ENCODE measurements at regions not wholly inside any gene's neighbourhood (a gene's known extent, or its start where the extent isn't known, plus 50 kb on each side); places are given as distances from the start of the nearest gene placed in this dataset.

DNA sequence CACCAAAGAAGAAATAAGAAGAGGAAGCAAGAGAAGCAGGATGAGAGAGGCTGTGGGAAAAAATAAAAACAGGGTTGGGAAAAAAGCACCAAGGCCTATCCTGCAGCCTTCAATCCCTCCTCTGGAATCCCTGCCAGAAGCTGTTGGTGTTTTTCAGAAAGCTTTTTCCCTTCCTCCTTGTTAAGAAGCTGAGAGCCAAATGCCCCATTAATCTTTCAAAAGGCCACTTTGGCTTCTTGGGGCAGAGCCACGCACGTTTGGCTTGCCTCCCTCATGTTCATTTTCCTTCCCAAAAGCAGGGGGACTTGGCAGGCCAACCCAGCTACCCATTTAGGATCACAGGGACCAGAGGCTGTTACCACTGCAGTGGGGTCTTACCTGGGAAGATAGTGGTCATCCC is 365.3 kb downstream of the NUAK1 start:
- H4K91ac ChIP-seq (ENCODE audit: low read length), result no peak overlapping the region
- no peak overlapping the region for H3K18ac ChIP-seq (ENCODE audit: low read depth in 1 of 2, low read length in 2 of 2)
- H3K27ac ChIP-seq (ENCODE audit: low read length, poor library complexity, severe bottlenecking), result no peak overlapping the region
- no peak overlapping the region for H2BK12ac ChIP-seq (ENCODE audit: low read length in 2 of 2)
- H3K14ac ChIP-seq (ENCODE audit: low read length in 2 of 2), result no peak overlapping the region
- H3K4me1 ChIP-seq (ENCODE audit: control insufficient read depth, insufficient read depth, low read depth, low read length), result peaks cover 3% of the 10 kb centered on the region
- no peak overlapping the region for H2AK5ac ChIP-seq (ENCODE audit: low read length, severe bottlenecking)
- H2BK5ac ChIP-seq (ENCODE audit: low read depth, low read length, poor library complexity, severe bottlenecking), result no peak overlapping the region
- H3K4me2 ChIP-seq (ENCODE audit: low read length, poor library complexity, severe bottlenecking), result no peak overlapping the region
- no peak overlapping the region for H2BK15ac ChIP-seq (ENCODE audit: low read depth, poor library complexity, severe bottlenecking)
- no peak overlapping the region for H2AFZ ChIP-seq (ENCODE audit: low read depth, low read length)
- H3K36me3 ChIP-seq (ENCODE audit: control insufficient read depth in 1 of 2, insufficient read depth in 2 of 2, low read depth in 1 of 2, low read length in 2 of 2), result no peaks in the 10 kb centered on the region
- no peaks in the 10 kb centered on the region for H3K9me3 ChIP-seq (ENCODE audit: control insufficient read depth, low read length)
- peak; percentile 4 for DNase-seq
- H3K4me3 ChIP-seq (ENCODE audit: insufficient read depth in 1 of 2, low read depth in 1 of 2, low read length in 2 of 2), result no peak overlapping the region
- no peak overlapping the region for H4K8ac ChIP-seq (ENCODE audit: low read length)
- WGBS, result 61% methylated on average over 2 of the region's 2 CpGs
- no peaks in the 10 kb centered on the region for H3K79me1 ChIP-seq (replicated peaks; ENCODE audit: low read length, poor library complexity, severe bottlenecking)
- H3K23ac ChIP-seq (ENCODE audit: low read length in 2 of 2), result no peak overlapping the region
- no peak overlapping the region for H3K9ac ChIP-seq (ENCODE audit: low read length)
- no peak overlapping the region for H3K4ac ChIP-seq (ENCODE audit: low read depth in 1 of 2, low read length in 2 of 2)
- H3K27me3 ChIP-seq (ENCODE audit: control insufficient read depth in 1 of 2, insufficient read depth in 1 of 2, low read length in 2 of 2), result peaks cover 0 to 6% of the 10 kb centered on the region in 2 experiments
- no peak overlapping the region for H2BK120ac ChIP-seq (ENCODE audit: low read depth, low read length)

DNA sequence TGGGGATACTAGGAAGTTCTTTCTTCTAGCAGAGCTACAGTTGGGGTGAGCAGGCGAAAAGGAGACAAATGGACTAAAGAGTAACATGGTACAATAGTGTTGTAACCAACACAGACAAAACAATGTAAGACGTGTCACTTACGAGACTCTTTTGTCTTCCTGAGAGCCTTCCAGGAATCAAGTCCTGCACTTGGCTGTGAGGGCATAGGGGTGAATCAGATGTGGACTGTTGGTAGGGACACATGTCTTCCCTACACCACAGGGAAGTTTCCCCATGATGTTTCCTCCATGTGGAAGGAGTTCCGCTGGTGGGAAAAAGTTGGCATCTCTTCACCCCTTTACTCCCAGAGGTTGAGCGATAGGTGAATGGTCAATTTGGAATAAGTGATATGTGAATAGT is 364.7 kb downstream of the NUAK1 start:
- H3K79me1 ChIP-seq (replicated peaks; ENCODE audit: low read length, poor library complexity, severe bottlenecking), result no peaks in the 10 kb centered on the region
- no peaks in the 10 kb centered on the region for H3K9me3 ChIP-seq (ENCODE audit: control insufficient read depth, low read length)
- H2AFZ ChIP-seq (ENCODE audit: low read depth, low read length), result no peak overlapping the region
- H3K9ac ChIP-seq (ENCODE audit: low read length), result no peak overlapping the region
- no peak overlapping the region for H2BK5ac ChIP-seq (ENCODE audit: low read depth, low read length, poor library complexity, severe bottlenecking)
- no peak overlapping the region for H3K27ac ChIP-seq (ENCODE audit: low read length, poor library complexity, severe bottlenecking)
- WGBS, result 93% methylated on average over 3 of the region's 5 CpGs
- H3K27me3 ChIP-seq (ENCODE audit: control insufficient read depth in 1 of 2, insufficient read depth in 1 of 2, low read length in 2 of 2), result peaks cover 0 to 6% of the 10 kb centered on the region in 2 experiments
- no peak for DNase-seq
- no peak overlapping the region for H2BK15ac ChIP-seq (ENCODE audit: low read depth, poor library complexity, severe bottlenecking)
- H3K18ac ChIP-seq (ENCODE audit: low read depth in 1 of 2, low read length in 2 of 2), result no peak overlapping the region
- no peaks in the 10 kb centered on the region for H3K36me3 ChIP-seq (ENCODE audit: control insufficient read depth in 1 of 2, insufficient read depth in 2 of 2, low read depth in 1 of 2, low read length in 2 of 2)
- no peak overlapping the region for H3K4ac ChIP-seq (ENCODE audit: low read depth in 1 of 2, low read length in 2 of 2)
- H2BK12ac ChIP-seq (ENCODE audit: low read length in 2 of 2), result no peak overlapping the region
- H3K23ac ChIP-seq (ENCODE audit: low read length in 2 of 2), result no peak overlapping the region
- H2BK120ac ChIP-seq (ENCODE audit: low read depth, low read length), result no peak overlapping the region
- H3K4me2 ChIP-seq (ENCODE audit: low read length, poor library complexity, severe bottlenecking), result no peak overlapping the region
- H2AK5ac ChIP-seq (ENCODE audit: low read length, severe bottlenecking), result no peak overlapping the region
- H3K4me1 ChIP-seq (ENCODE audit: control insufficient read depth, insufficient read depth, low read depth, low read length), result peaks cover 3% of the 10 kb centered on the region
- H4K8ac ChIP-seq (ENCODE audit: low read length), result no peak overlapping the region
- no peak overlapping the region for H3K4me3 ChIP-seq (ENCODE audit: insufficient read depth in 1 of 2, low read depth in 1 of 2, low read length in 2 of 2)
- H4K91ac ChIP-seq (ENCODE audit: low read length), result no peak overlapping the region
- H3K14ac ChIP-seq (ENCODE audit: low read length in 2 of 2), result no peak overlapping the region

DNA sequence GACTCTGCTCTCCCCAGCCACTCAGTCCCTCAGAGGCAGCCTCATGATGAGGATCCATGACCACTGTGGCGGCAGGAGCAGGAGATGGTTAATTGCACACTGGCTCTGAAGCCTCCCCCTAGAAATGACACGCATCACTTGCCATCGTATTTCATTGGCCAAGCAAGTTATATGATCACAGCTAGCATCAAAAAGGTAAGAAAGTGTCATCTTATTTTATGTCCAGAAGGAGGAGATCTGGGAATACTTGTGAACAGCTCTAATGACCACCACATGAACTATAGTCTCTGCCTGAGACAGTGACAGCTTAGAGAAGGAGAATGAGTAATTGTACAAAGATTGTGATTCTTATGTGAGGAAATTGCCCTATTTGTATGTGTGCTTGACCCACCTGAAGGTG is 363.4 kb downstream of the NUAK1 start:
- peaks cover 3% of the 10 kb centered on the region for H3K4me1 ChIP-seq (ENCODE audit: control insufficient read depth, insufficient read depth, low read depth, low read length)
- H3K4ac ChIP-seq (ENCODE audit: low read depth in 1 of 2, low read length in 2 of 2), result no peak overlapping the region

DNA sequence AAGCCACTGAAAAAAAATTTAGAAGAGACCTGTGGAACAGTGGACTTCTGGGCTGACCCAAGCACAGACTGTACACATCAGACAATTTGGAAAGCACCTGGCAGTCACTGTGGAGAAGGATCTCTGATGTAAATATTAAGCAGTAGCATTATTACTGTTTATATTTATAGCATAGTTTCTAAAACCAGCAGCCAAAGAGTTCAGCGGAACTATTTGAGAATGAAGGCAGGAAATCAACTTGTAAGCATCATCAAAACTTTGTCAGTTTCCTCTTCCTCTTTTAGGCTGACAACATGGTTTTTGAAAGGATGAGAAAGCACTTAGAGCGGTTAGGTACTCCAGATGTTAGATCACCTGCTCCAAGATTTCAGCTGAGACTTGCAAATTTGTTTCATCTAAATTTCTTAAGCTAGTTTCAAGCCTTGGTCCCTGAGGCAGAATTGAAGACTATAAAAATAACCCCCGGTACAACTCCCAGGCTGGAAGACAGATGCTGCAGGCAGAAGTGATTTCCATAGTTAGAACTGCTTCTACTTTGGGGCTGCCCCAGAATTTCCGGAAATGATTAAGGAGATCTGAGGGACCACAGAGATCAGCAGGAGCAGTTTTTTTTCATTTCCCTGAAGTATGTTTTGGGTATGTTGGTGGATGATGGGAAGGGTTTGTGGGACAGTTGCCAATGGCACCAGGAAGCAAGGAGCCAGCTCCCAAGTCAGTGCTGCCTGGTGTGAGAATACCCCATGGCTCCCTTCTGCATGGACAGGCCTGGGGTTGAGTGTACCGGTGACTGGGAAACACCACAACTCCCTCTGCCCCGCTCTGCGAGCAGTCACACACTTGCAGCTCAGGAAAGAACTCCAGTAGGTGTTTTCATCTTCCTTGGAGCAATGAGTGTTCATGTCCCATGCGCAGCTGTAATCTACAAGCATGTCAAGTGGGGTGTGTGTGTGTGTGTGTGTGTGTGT is 354.5 kb downstream of the NUAK1 start:
- Histone ChIP-seq H3K9ac (ENCODE audit: low read length) (no peak overlapping the region), H2AFZ (ENCODE audit: low read depth, low read length) (no peak overlapping the region), H2AK5ac (ENCODE audit: low read length, severe bottlenecking) (no peak overlapping the region), H2BK120ac (ENCODE audit: low read depth, low read length) (no peak overlapping the region), H3K9me3 (ENCODE audit: control insufficient read depth, low read length) (peaks cover 7% of the 10 kb centered on the region), H3K18ac (ENCODE audit: low read depth in 1 of 2, low read length in 2 of 2) (no peak overlapping the region), H3K4ac (ENCODE audit: low read depth in 1 of 2, low read length in 2 of 2) (no peak overlapping the region), H3K4me1 (ENCODE audit: control insufficient read depth, insufficient read depth, low read depth, low read length) (no peaks in the 10 kb centered on the region), H2BK12ac (ENCODE audit: low read length in 2 of 2) (no peak overlapping the region), H3K14ac (ENCODE audit: low read length in 2 of 2) (no peak overlapping the region), H3K79me1 (replicated peaks; ENCODE audit: low read length, poor library complexity, severe bottlenecking) (no peaks in the 10 kb centered on the region), H3K27ac (ENCODE audit: low read length, poor library complexity, severe bottlenecking) (no peak overlapping the region), H3K23ac (ENCODE audit: low read length in 2 of 2) (no peak overlapping the region), H2BK15ac (ENCODE audit: low read depth, poor library complexity, severe bottlenecking) (no peak overlapping the region), H4K8ac (ENCODE audit: low read length) (no peak overlapping the region), H3K4me3 (ENCODE audit: insufficient read depth in 1 of 2, low read depth in 1 of 2, low read length in 2 of 2) (no peak overlapping the region), H4K91ac (ENCODE audit: low read length) (no peak overlapping the region), H3K4me2 (ENCODE audit: low read length, poor library complexity, severe bottlenecking) (no peak overlapping the region), H2BK5ac (ENCODE audit: low read depth, low read length, poor library complexity, severe bottlenecking) (no peak overlapping the region), H3K36me3 (ENCODE audit: control insufficient read depth in 1 of 2, insufficient read depth in 2 of 2, low read depth in 1 of 2, low read length in 2 of 2) (no peaks in the 10 kb centered on the region), H3K27me3 (ENCODE audit: control insufficient read depth in 1 of 2, insufficient read depth in 1 of 2, low read length in 2 of 2) (peaks cover 5 to 7% of the 10 kb centered on the region in 2 experiments)
- WGBS, result 91% methylated on average over 7 of the region's 8 CpGs
- DNase-seq, result no peak

More for the DNA sequence above, 363.4 kb downstream of the NUAK1 start:
- H3K27ac ChIP-seq (ENCODE audit: low read length, poor library complexity, severe bottlenecking), result no peak overlapping the region
- no peak overlapping the region for H2AK5ac ChIP-seq (ENCODE audit: low read length, severe bottlenecking)
- no peak overlapping the region for H2AFZ ChIP-seq (ENCODE audit: low read depth, low read length)
- no peak overlapping the region for H2BK5ac ChIP-seq (ENCODE audit: low read depth, low read length, poor library complexity, severe bottlenecking)
- H3K36me3 ChIP-seq (ENCODE audit: control insufficient read depth in 1 of 2, insufficient read depth in 2 of 2, low read depth in 1 of 2, low read length in 2 of 2), result no peaks in the 10 kb centered on the region
- no peak overlapping the region for H3K4me2 ChIP-seq (ENCODE audit: low read length, poor library complexity, severe bottlenecking)
- peak overlapping the region; percentile 39 for H4K91ac ChIP-seq (ENCODE audit: low read length)
- no peak overlapping the region for H3K4me3 ChIP-seq (ENCODE audit: insufficient read depth in 1 of 2, low read depth in 1 of 2, low read length in 2 of 2)
- H3K23ac ChIP-seq (ENCODE audit: low read length in 2 of 2), result no peak overlapping the region
- no peaks in the 10 kb centered on the region for H3K9me3 ChIP-seq (ENCODE audit: control insufficient read depth, low read length)
- no peak overlapping the region for H3K9ac ChIP-seq (ENCODE audit: low read length)
- H2BK12ac ChIP-seq (ENCODE audit: low read length in 2 of 2), result no peak overlapping the region
- peaks cover 0 to 6% of the 10 kb centered on the region in 2 experiments for H3K27me3 ChIP-seq (ENCODE audit: control insufficient read depth in 1 of 2, insufficient read depth in 1 of 2, low read length in 2 of 2)
- H4K8ac ChIP-seq (ENCODE audit: low read length), result no peak overlapping the region
- 75% methylated on average over 2 of the region's 3 CpGs for WGBS
- DNase-seq, result peak; percentile 55
- H3K79me1 ChIP-seq (replicated peaks; ENCODE audit: low read length, poor library complexity, severe bottlenecking), result no peaks in the 10 kb centered on the region
- H3K18ac ChIP-seq (ENCODE audit: low read depth in 1 of 2, low read length in 2 of 2), result no peak overlapping the region
- no peak overlapping the region for H3K14ac ChIP-seq (ENCODE audit: low read length in 2 of 2)
- H2BK15ac ChIP-seq (ENCODE audit: low read depth, poor library complexity, severe bottlenecking), result no peak overlapping the region
- H2BK120ac ChIP-seq (ENCODE audit: low read depth, low read length), result no peak overlapping the region

Data from mesenchymal stem cell (in vitro differentiated cells and primary cell).